HG03457 (cell line): ENCODE measurements at regions not wholly inside any gene's neighbourhood (a gene's known extent, or its start where the extent isn't known, plus 50 kb on each side); places are given as distances from the start of the nearest gene placed in this dataset.

ENCODE experiments used
- ATAC-seq: cut with Tn5 transposase; IDR thresholded peaks from one replicate; pipeline ENCODE4 v1.9.1; 2021; ENCODE audit warnings: moderate number of reproducible peaks; ENCODE audit not compliant: unreplicated experiment

- ATAC-seq, result no peak
These were observed 105.1 kb downstream of the TRMT11 start for GRCh38 chr6:126091466-126091865.

GRCh38 chr6:126093108-126093507 is 106.8 kb downstream of the TRMT11 start:
- ATAC-seq, result no peak

GRCh38 chr6:126094411-126094810 is 108.1 kb downstream of the TRMT11 start:
- no peak for ATAC-seq

GRCh38 chr6:126100386-126100785 is 114.0 kb downstream of the TRMT11 start:
- ATAC-seq, result no peak

GRCh38 chr6:126102358-126102757 is 116.0 kb downstream of the TRMT11 start:
- ATAC-seq, result no peak

- no peak for ATAC-seq
These were observed 117.7 kb downstream of the TRMT11 start for GRCh38 chr6:126103993-126104392.

GRCh38 chr6:126107475-126108166 is 121.3 kb downstream of the TRMT11 start:
- ATAC-seq, result no peak

- ATAC-seq, result no peak
These were observed 124.4 kb downstream of the TRMT11 start for GRCh38 chr6:126110512-126111270.

GRCh38 chr6:126111327-126111726 is 125.0 kb downstream of the TRMT11 start:
- no peak for ATAC-seq

GRCh38 chr6:126112171-126112632 is 125.9 kb downstream of the TRMT11 start:
- no peak for ATAC-seq

GRCh38 chr6:126113261-126113660 is 126.9 kb downstream of the TRMT11 start:
- no peak for ATAC-seq

- ATAC-seq, result no peak
These were observed 130.9 kb downstream of the TRMT11 start for GRCh38 chr6:126117251-126117650.

- no peak for ATAC-seq
These were observed 131.9 kb downstream of the TRMT11 start for GRCh38 chr6:126118058-126118755.

GRCh38 chr6:126118936-126119335 is 132.6 kb downstream of the TRMT11 start:
- ATAC-seq, result no peak

- ATAC-seq, result no peak
These were observed 136.9 kb downstream of the TRMT11 start for GRCh38 chr6:126123226-126123625.

- no peak for ATAC-seq
These were observed 141.3 kb downstream of the TRMT11 start for GRCh38 chr6:126127659-126128058.

- ATAC-seq, result no peak
These were observed 144.9 kb downstream of the TRMT11 start for GRCh38 chr6:126131246-126131645.

GRCh38 chr6:126133984-126134383 is 147.6 kb downstream of the TRMT11 start:
- no peak for ATAC-seq

- no peak for ATAC-seq
These were observed 148.2 kb downstream of the TRMT11 start for GRCh38 chr6:126134491-126134890.

GRCh38 chr6:126140015-126140414 is 153.7 kb downstream of the TRMT11 start:
- ATAC-seq, result no peak

- ATAC-seq, result no peak
These were observed 157.5 kb downstream of the TRMT11 start for GRCh38 chr6:126143761-126144251.

GRCh38 chr6:126145351-126145750 is 159.0 kb downstream of the TRMT11 start:
- ATAC-seq, result no peak
